ENCODE measurements at regions not wholly inside any gene's neighbourhood (a gene's known extent, or its start where the extent isn't known, plus 50 kb on each side); places are given as distances from the start of the nearest gene placed in this dataset.

DNA sequence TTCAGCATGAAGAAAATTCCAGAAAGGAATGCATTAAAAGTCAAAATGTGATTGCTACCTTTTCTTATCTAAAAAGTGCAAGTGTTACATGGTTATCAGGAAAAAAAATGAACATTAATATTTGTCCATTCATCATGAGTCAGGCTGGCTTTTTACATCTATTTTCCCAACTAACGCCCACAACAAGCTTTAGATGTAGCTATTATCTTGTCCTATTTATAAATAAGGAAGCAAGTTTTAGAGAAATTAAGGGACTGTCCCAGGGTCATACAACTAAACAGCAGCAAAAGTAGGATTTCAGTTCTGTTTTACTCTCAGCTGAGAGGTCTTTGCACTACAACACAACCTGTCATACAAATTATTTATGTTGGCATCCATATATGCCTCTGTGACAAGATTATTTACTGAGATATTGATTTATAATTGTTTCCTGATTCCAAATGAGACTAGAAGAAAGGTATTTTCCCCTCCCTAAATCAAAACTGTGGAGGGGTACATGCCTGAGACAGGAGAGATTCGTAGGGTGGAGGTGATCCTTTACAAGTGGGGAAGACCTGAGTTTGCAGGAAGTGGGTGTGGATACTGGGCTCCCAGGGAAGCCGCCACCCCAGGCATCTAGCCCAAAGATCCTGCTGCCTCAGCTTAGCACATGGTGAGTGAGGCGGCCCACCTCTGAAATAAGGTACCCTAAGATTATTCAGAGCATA is 57.2 kb upstream of the ARID5B start:
- Histone ChIP-seq H3K9me3 (ENCODE audit: low read depth, low read length, poor library complexity, severe bottlenecking) (no peaks in the 10 kb centered on the region), H3K27me3 (replicated peaks; ENCODE audit: insufficient read depth, low read depth, low read length, poor library complexity) (no peaks in the 10 kb centered on the region), H3K36me3 (ENCODE audit: insufficient read depth, low read length, poor library complexity, severe bottlenecking) (no peaks in the 10 kb centered on the region), H3K4me1 (ENCODE audit: insufficient read depth, low read length, poor library complexity, severe bottlenecking) (peaks cover 12% of the 10 kb centered on the region), H3K27ac (ENCODE audit: low read depth, low read length, poor library complexity, severe bottlenecking) (no peak overlapping the region), H3K4me3 (ENCODE audit: low read depth, low read length, poor library complexity, severe bottlenecking) (no peak overlapping the region)
- TF ChIP-seq, protein P1, sequence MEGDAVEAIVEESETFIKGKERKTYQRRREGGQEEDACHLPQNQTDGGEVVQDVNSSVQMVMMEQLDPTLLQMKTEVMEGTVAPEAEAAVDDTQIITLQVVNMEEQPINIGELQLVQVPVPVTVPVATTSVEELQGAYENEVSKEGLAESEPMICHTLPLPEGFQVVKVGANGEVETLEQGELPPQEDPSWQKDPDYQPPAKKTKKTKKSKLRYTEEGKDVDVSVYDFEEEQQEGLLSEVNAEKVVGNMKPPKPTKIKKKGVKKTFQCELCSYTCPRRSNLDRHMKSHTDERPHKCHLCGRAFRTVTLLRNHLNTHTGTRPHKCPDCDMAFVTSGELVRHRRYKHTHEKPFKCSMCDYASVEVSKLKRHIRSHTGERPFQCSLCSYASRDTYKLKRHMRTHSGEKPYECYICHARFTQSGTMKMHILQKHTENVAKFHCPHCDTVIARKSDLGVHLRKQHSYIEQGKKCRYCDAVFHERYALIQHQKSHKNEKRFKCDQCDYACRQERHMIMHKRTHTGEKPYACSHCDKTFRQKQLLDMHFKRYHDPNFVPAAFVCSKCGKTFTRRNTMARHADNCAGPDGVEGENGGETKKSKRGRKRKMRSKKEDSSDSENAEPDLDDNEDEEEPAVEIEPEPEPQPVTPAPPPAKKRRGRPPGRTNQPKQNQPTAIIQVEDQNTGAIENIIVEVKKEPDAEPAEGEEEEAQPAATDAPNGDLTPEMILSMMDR (conservative IDR thresholded peaks at IDR 0.05; ENCODE audit: low read depth, low read length), result no peak
- no peak for TF ChIP-seq EZH2 (IDR thresholded peaks at IDR 0.05; ENCODE audit: borderline replicate concordance, low read depth, low read length, poor library complexity, severe bottlenecking)
- CTCF ChIA-PET, result no interaction called here
- POLR2A ChIA-PET (ENCODE audit: low non-redundant PET), result no interaction called here
- BruUV-seq (replicated peaks), result no TSS peak
- no peak for DNase-seq (ENCODE audit: low spot score)
- intact Hi-C loops (cut with micrococcal nuclease; ENCODE audit: unreplicated experiment), result no loop called here

DNA sequence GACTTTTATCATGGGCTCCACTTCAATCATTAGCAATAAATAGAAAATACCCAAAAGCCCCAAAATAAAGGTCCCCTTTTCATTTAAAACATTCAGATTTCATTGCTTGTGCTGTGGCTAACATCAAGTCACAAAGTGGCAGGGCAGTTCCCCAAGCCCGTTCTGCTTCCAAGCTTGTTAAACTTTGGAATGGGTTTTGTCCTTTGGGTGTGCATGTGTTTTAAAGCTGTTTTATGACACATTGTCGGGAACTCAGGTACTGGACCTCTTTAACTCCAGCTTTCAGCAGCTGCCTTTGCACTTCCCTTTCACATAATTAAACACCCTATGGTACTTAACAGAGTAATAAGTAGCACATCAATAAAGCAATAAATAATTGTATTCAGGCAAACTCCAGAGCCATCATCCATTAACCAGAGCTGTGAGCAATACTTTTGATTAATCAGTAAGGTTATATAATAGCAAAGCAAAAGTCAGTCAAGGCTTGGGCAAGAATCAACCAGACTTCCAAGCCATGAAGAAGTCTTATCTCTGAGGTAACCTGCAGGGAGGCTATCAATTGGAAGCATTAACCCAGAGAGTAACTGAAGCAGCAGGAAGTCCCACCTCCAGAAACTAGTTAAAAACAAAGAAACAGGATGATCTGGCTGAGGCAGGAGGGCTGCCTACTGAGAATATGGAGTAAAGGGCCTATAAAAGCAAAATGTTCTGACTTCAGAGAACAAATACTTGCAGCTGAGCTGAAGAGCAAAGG is 56.1 kb upstream of the ARID5B start:
- POLR2A ChIA-PET (ENCODE audit: low non-redundant PET), result no interaction called here
- Histone ChIP-seq H3K27ac (ENCODE audit: low read depth, low read length, poor library complexity, severe bottlenecking) (no peak overlapping the region), H3K9me3 (ENCODE audit: low read depth, low read length, poor library complexity, severe bottlenecking) (no peaks in the 10 kb centered on the region), H3K27me3 (replicated peaks; ENCODE audit: insufficient read depth, low read depth, low read length, poor library complexity) (no peaks in the 10 kb centered on the region), H3K36me3 (ENCODE audit: insufficient read depth, low read length, poor library complexity, severe bottlenecking) (no peaks in the 10 kb centered on the region), H3K4me1 (ENCODE audit: insufficient read depth, low read length, poor library complexity, severe bottlenecking) (peaks cover 12% of the 10 kb centered on the region), H3K4me3 (ENCODE audit: low read depth, low read length, poor library complexity, severe bottlenecking) (no peak overlapping the region)
- no TSS peak for BruUV-seq (replicated peaks)
- DNase-seq (ENCODE audit: low spot score), result peak; percentile 41
- CTCF ChIA-PET, result interaction anchor here (1.3 kb wide), 1 partner anchor 52 kb away, joined by 3 read pairs; no protein-coding TSS in a partner anchor
- intact Hi-C loops (cut with micrococcal nuclease; ENCODE audit: unreplicated experiment), result no loop called here
- TF ChIP-seq EZH2 (IDR thresholded peaks at IDR 0.05; ENCODE audit: borderline replicate concordance, low read depth, low read length, poor library complexity, severe bottlenecking), result no peak
- TF ChIP-seq, protein P1 (conservative IDR thresholded peaks at IDR 0.05; ENCODE audit: low read depth, low read length), result no peak

DNA sequence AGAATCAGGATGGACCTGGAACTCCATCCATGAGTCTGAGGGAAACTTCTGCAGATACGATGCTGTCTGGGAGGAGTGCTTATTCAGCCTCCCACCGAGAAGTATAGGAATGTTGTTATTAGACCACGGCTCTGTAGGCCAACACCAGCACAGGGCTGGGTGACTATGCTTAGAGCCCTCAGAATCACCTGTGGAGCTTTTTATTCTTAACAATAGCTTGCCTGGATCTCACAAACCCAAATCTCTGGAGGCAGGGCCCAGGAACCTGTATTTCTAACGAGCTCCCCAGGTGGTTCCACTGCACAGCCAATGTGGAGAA is 55.6 kb upstream of the ARID5B start:
- TF ChIP-seq, protein P1 (conservative IDR thresholded peaks at IDR 0.05; ENCODE audit: low read depth, low read length), result no peak
- no peak for TF ChIP-seq EZH2 (IDR thresholded peaks at IDR 0.05; ENCODE audit: borderline replicate concordance, low read depth, low read length, poor library complexity, severe bottlenecking)
- no peaks in the 10 kb centered on the region for H3K27me3 ChIP-seq (replicated peaks; ENCODE audit: insufficient read depth, low read depth, low read length, poor library complexity)
- DNase-seq (ENCODE audit: low spot score), result no peak
- H3K36me3 ChIP-seq (ENCODE audit: insufficient read depth, low read length, poor library complexity, severe bottlenecking), result no peaks in the 10 kb centered on the region
- H3K4me1 ChIP-seq (ENCODE audit: insufficient read depth, low read length, poor library complexity, severe bottlenecking), result peaks cover 12% of the 10 kb centered on the region
- BruUV-seq (replicated peaks), result no TSS peak
- no peak overlapping the region for H3K27ac ChIP-seq (ENCODE audit: low read depth, low read length, poor library complexity, severe bottlenecking)
- intact Hi-C loops (cut with micrococcal nuclease; ENCODE audit: unreplicated experiment), result no loop called here
- POLR2A ChIA-PET (ENCODE audit: low non-redundant PET), result no interaction called here
- CTCF ChIA-PET, result interaction anchor here (1.3 kb wide), 1 partner anchor 51 kb away, joined by 3 read pairs; no protein-coding TSS in a partner anchor
- no peak overlapping the region for H3K4me3 ChIP-seq (ENCODE audit: low read depth, low read length, poor library complexity, severe bottlenecking)
- no peaks in the 10 kb centered on the region for H3K9me3 ChIP-seq (ENCODE audit: low read depth, low read length, poor library complexity, severe bottlenecking)

All from A673 (cell line).